ENCODE measurements at regions not wholly inside any gene's neighbourhood (a gene's known extent, or its start where the extent isn't known, plus 50 kb on each side); places are given as distances from the start of the nearest gene placed in this dataset.
"Not testable (repeated sequence)": the region's sequence is repeated elsewhere in the genome, so short reads cannot be mapped to it uniquely, and the experiment has no call there.

- no peak for TF ChIP-seq CTCF (IDR thresholded peaks at IDR 0.05; ENCODE audit: unreplicated experiment)
- Mint-ChIP-seq H3K36me3 (ENCODE audit: insufficient read depth, unreplicated experiment) (no peaks in the 10 kb centered on the region), H3K27me3 (ENCODE audit: insufficient read depth, unreplicated experiment) (no peaks in the 10 kb centered on the region), H3K4me1 (ENCODE audit: insufficient read depth, unreplicated experiment) (peaks cover 12% of the 10 kb centered on the region), H3K9me3 (ENCODE audit: unreplicated experiment) (no peaks in the 10 kb centered on the region), H3K27ac (ENCODE audit: low read depth, unreplicated experiment) (no peak overlapping the region), H3K4me3 (ENCODE audit: unreplicated experiment) (no peak overlapping the region)
- no TSS peak for BruUV-seq (replicated peaks)
- intact Hi-C loops (cut with micrococcal nuclease): no loop called here
- ChIA-PET CTCF (no interaction called here), POLR2A (interaction anchor here (1.3 to 1.8 kb wide), 2 partner anchors 13 to 18 kb away, joined by 3 to 5 read pairs; no protein-coding TSS in a partner anchor)
- DNase-seq (ENCODE audit: unreplicated experiment): no peak
Observed at GRCh38 chr4:54589586-54589985, 68.2 kb upstream of the KIT start.

- ChIA-PET CTCF (interaction anchor here (1.3 kb wide), 1 partner anchor 32 kb away, joined by 5 read pairs; no protein-coding TSS in a partner anchor), POLR2A (interaction anchor here (0.7 kb wide), 1 partner anchor 315 kb away, joined by 3 read pairs; no protein-coding TSS in a partner anchor)
- H3K4me1 Mint-ChIP-seq (ENCODE audit: insufficient read depth, unreplicated experiment): peaks cover 2% of the 10 kb centered on the region
- H3K27ac Mint-ChIP-seq (ENCODE audit: low read depth, unreplicated experiment): no peak overlapping the region
- no TSS peak for BruUV-seq (replicated peaks)
- no peak for DNase-seq (ENCODE audit: unreplicated experiment)
- no peaks in the 10 kb centered on the region for H3K36me3 Mint-ChIP-seq (ENCODE audit: insufficient read depth, unreplicated experiment)
- TF ChIP-seq CTCF (IDR thresholded peaks at IDR 0.05; ENCODE audit: unreplicated experiment): no peak
- H3K4me3 Mint-ChIP-seq (ENCODE audit: unreplicated experiment): no peak overlapping the region
- H3K27me3 Mint-ChIP-seq (ENCODE audit: insufficient read depth, unreplicated experiment): no peaks in the 10 kb centered on the region
- intact Hi-C loops (cut with micrococcal nuclease): no loop called here
- no peaks in the 10 kb centered on the region for H3K9me3 Mint-ChIP-seq (ENCODE audit: unreplicated experiment)
Observed at GRCh38 chr4:54593795-54594322, 63.9 kb upstream of the KIT start.

GRCh38 chr4:54596201-54596600 lies 61.6 kb upstream of the KIT start:
- Mint-ChIP-seq H3K4me1 (ENCODE audit: insufficient read depth, unreplicated experiment) (no peaks in the 10 kb centered on the region), H3K27ac (ENCODE audit: low read depth, unreplicated experiment) (no peak overlapping the region), H3K27me3 (ENCODE audit: insufficient read depth, unreplicated experiment) (no peaks in the 10 kb centered on the region), H3K9me3 (ENCODE audit: unreplicated experiment) (no peaks in the 10 kb centered on the region), H3K36me3 (ENCODE audit: insufficient read depth, unreplicated experiment) (no peaks in the 10 kb centered on the region), H3K4me3 (ENCODE audit: unreplicated experiment) (no peak overlapping the region)
- TF ChIP-seq CTCF (IDR thresholded peaks at IDR 0.05; ENCODE audit: unreplicated experiment): no peak
- no peak for DNase-seq (ENCODE audit: unreplicated experiment)
- no TSS peak for BruUV-seq (replicated peaks)
- ChIA-PET CTCF (no interaction called here), POLR2A (no interaction called here)
- intact Hi-C loops (cut with micrococcal nuclease): no loop called here

- CTCF ChIA-PET: interaction anchor here (0.5 to 0.6 kb wide), 2 partner anchors 38 to 439 kb away, joined by 3 to 4 read pairs; no protein-coding TSS in a partner anchor
- POLR2A ChIA-PET; H3K27me3 Mint-ChIP-seq (ENCODE audit: insufficient read depth, unreplicated experiment); H3K27ac Mint-ChIP-seq (ENCODE audit: low read depth, unreplicated experiment); DNase-seq (ENCODE audit: unreplicated experiment); H3K9me3 Mint-ChIP-seq (ENCODE audit: unreplicated experiment); H3K36me3 Mint-ChIP-seq (ENCODE audit: insufficient read depth, unreplicated experiment); H3K4me1 Mint-ChIP-seq (ENCODE audit: insufficient read depth, unreplicated experiment); H3K4me3 Mint-ChIP-seq (ENCODE audit: unreplicated experiment); intact Hi-C loops (cut with micrococcal nuclease); BruUV-seq (replicated peaks): not testable (repeated sequence)
Observed at GRCh38 chr4:54597678-54598077, 60.1 kb upstream of the KIT start.

- H3K36me3 Mint-ChIP-seq (ENCODE audit: insufficient read depth, unreplicated experiment); BruUV-seq (replicated peaks); H3K9me3 Mint-ChIP-seq (ENCODE audit: unreplicated experiment); CTCF ChIA-PET; H3K27ac Mint-ChIP-seq (ENCODE audit: low read depth, unreplicated experiment); H3K27me3 Mint-ChIP-seq (ENCODE audit: insufficient read depth, unreplicated experiment); H3K4me3 Mint-ChIP-seq (ENCODE audit: unreplicated experiment); intact Hi-C loops (cut with micrococcal nuclease); DNase-seq (ENCODE audit: unreplicated experiment); H3K4me1 Mint-ChIP-seq (ENCODE audit: insufficient read depth, unreplicated experiment): not testable (repeated sequence)
- POLR2A ChIA-PET: interaction anchor here (1.5 kb wide), 1 partner anchor 13 kb away, joined by 5 read pairs; no protein-coding TSS in a partner anchor
Observed at GRCh38 chr4:54602175-54602574, 55.6 kb upstream of the KIT start.
